Thymus (tissue), 11 donors: ENCODE measurements at regions not wholly inside any gene's neighbourhood (a gene's known extent, or its start where the extent isn't known, plus 50 kb on each side); places are given as distances from the start of the nearest gene placed in this dataset.

Experiments
- DNase-seq, 9 donors: peaks; one replicate each; pipeline ENCODE4 v3.0.0-alpha.2; 2013; ENCODE audit warnings: low spot score in 9 of 9, low read depth in 6 of 9, missing footprints in 1 of 9
- H3K27ac ChIP-seq, 2 donors: one replicate each; pipeline ENCODE4 v1.5.1; 2013; ENCODE audit warnings: control low read depth in 1 of 2, low read depth in 1 of 2, low read length in 1 of 2, mild to moderate bottlenecking in 1 of 2, moderate library complexity in 1 of 2
- H3K27me3 ChIP-seq, 2 donors: one replicate each; pipeline ENCODE4 v1.5.1; 2013; ENCODE audit warnings: low read length in 1 of 2; ENCODE audit not compliant: control insufficient read depth in 2 of 2, insufficient read depth in 1 of 2
- H3K36me3 ChIP-seq, 2 donors: one replicate each; pipeline ENCODE4 v1.5.1; 2013; ENCODE audit warnings: low read length in 1 of 2, mild to moderate bottlenecking in 1 of 2, moderate library complexity in 1 of 2; ENCODE audit not compliant: control insufficient read depth in 2 of 2, insufficient read depth in 2 of 2
- H3K4me1 ChIP-seq, 2 donors: one replicate each; pipeline ENCODE4 v1.5.1; 2013; ENCODE audit warnings: low read length in 2 of 2; ENCODE audit not compliant: control insufficient read depth in 2 of 2, insufficient read depth in 2 of 2
- H3K4me3 ChIP-seq, 2 donors: one replicate each; pipeline ENCODE4 v1.5.1; 2013; ENCODE audit warnings: low read length in 2 of 2, control low read depth in 1 of 2, mild to moderate bottlenecking in 1 of 2
- H3K9me3 ChIP-seq, 2 donors: one replicate each; pipeline ENCODE4 v1.5.1; 2013; ENCODE audit warnings: low read length in 1 of 2, mild to moderate bottlenecking in 1 of 2; ENCODE audit not compliant: control insufficient read depth in 2 of 2, insufficient read depth in 1 of 2
- WGBS: extraction: QIAGEN DNeasy Blood & Tissue Kit; methylation state at CpG from one replicate; pipeline ENCODE4 v1.1.7; 2013; 5-methylcytosine and 5-hydroxymethylcytosine counted together
- donor health status: healthy.

GRCh38 chr2:167534443-167534842 is 646.2 kb downstream of the XIRP2 start:
- no peaks in the 10 kb centered on the region for H3K36me3 ChIP-seq
- no peak for DNase-seq
- no peak overlapping the region for H3K27ac ChIP-seq
- H3K4me3 ChIP-seq = no peak overlapping the region
- no peaks in the 10 kb centered on the region for H3K27me3 ChIP-seq
- H3K9me3 ChIP-seq = no peaks in the 10 kb centered on the region
- no peaks in the 10 kb centered on the region for H3K4me1 ChIP-seq
- WGBS = 95% methylated on average over 1 of the region's 1 CpG

- 93% methylated on average over 2 of the region's 2 CpGs for WGBS
- Histone ChIP-seq H3K4me1 (no peaks in the 10 kb centered on the region), H3K27me3 (no peaks in the 10 kb centered on the region), H3K36me3 (no peaks in the 10 kb centered on the region), H3K9me3 (no peaks in the 10 kb centered on the region), H3K4me3 (no peak overlapping the region), H3K27ac (no peak overlapping the region)
- no peak for DNase-seq
Observed at GRCh38 chr2:167524786-167525185, 636.5 kb downstream of the XIRP2 start.

- 88% methylated on average over 2 of the region's 2 CpGs for WGBS
- H3K27ac ChIP-seq = no peak overlapping the region
- no peaks in the 10 kb centered on the region for H3K36me3 ChIP-seq
- H3K4me3 ChIP-seq = no peak overlapping the region
- no peaks in the 10 kb centered on the region for H3K4me1 ChIP-seq
- no peaks in the 10 kb centered on the region for H3K27me3 ChIP-seq
- no peak for DNase-seq
- no peaks in the 10 kb centered on the region for H3K9me3 ChIP-seq
Observed at GRCh38 chr2:167510071-167510759, 621.9 kb downstream of the XIRP2 start.

GRCh38 chr2:167509586-167509985 is 621.3 kb downstream of the XIRP2 start:
- no peaks in the 10 kb centered on the region for H3K36me3 ChIP-seq
- no peak overlapping the region for H3K27ac ChIP-seq
- H3K4me3 ChIP-seq = no peak overlapping the region
- 67% methylated on average over 4 of the region's 4 CpGs for whole genome bisulfite sequencing
- H3K27me3 ChIP-seq = no peaks in the 10 kb centered on the region
- no peaks in the 10 kb centered on the region for H3K9me3 ChIP-seq
- DNase-seq = no peak
- no peaks in the 10 kb centered on the region for H3K4me1 ChIP-seq

GRCh38 chr2:167508709-167509108 is 620.4 kb downstream of the XIRP2 start:
- Histone ChIP-seq H3K9me3 (no peaks in the 10 kb centered on the region), H3K27me3 (no peaks in the 10 kb centered on the region), H3K4me3 (no peak overlapping the region), H3K27ac (no peak overlapping the region), H3K36me3 (no peaks in the 10 kb centered on the region), H3K4me1 (no peaks in the 10 kb centered on the region)
- no peak for DNase-seq
- WGBS = 93% methylated on average over 1 of the region's 1 CpG

- Histone ChIP-seq H3K27me3 (no peaks in the 10 kb centered on the region), H3K9me3 (no peaks in the 10 kb centered on the region), H3K27ac (no peak overlapping the region), H3K4me3 (no peak overlapping the region), H3K36me3 (no peaks in the 10 kb centered on the region), H3K4me1 (no peaks in the 10 kb centered on the region)
- DNase-seq = no peak
- 17% methylated on average over 1 of the region's 1 CpG for WGBS
Observed at GRCh38 chr2:167506395-167506794, 618.1 kb downstream of the XIRP2 start.

- Histone ChIP-seq H3K4me3 (no peak overlapping the region), H3K9me3 (no peaks in the 10 kb centered on the region)
Observed at GRCh38 chr2:167504695-167505094, 616.4 kb downstream of the XIRP2 start.

GRCh38 chr2:167504061-167504460 is 615.8 kb downstream of the XIRP2 start:
- DNase-seq = no peak
- Histone ChIP-seq H3K4me1 (no peaks in the 10 kb centered on the region), H3K27ac (no peak overlapping the region), H3K9me3 (no peaks in the 10 kb centered on the region), H3K27me3 (no peaks in the 10 kb centered on the region), H3K36me3 (no peaks in the 10 kb centered on the region), H3K4me3 (no peak overlapping the region)

More at GRCh38 chr2:167504695-167505094, 616.4 kb downstream of the XIRP2 start:
- Histone ChIP-seq H3K27me3 (no peaks in the 10 kb centered on the region), H3K27ac (no peak overlapping the region), H3K36me3 (no peaks in the 10 kb centered on the region), H3K4me1 (no peaks in the 10 kb centered on the region)
- DNase-seq = no peak

- Histone ChIP-seq H3K9me3 (no peaks in the 10 kb centered on the region), H3K4me3 (no peak overlapping the region), H3K27ac (no peak overlapping the region), H3K27me3 (no peaks in the 10 kb centered on the region), H3K4me1 (no peaks in the 10 kb centered on the region), H3K36me3 (no peaks in the 10 kb centered on the region)
- WGBS = 96% methylated on average over 1 of the region's 1 CpG
- no peak for DNase-seq
Observed at GRCh38 chr2:167501618-167502017, 613.3 kb downstream of the XIRP2 start.

GRCh38 chr2:167493862-167494261 is 605.6 kb downstream of the XIRP2 start:
- no peak overlapping the region for H3K4me3 ChIP-seq

More at GRCh38 chr2:167493862-167494261, 605.6 kb downstream of the XIRP2 start:
- no peak for DNase-seq
- Histone ChIP-seq H3K27ac (no peak overlapping the region), H3K4me1 (no peaks in the 10 kb centered on the region), H3K27me3 (no peaks in the 10 kb centered on the region), H3K36me3 (no peaks in the 10 kb centered on the region), H3K9me3 (no peaks in the 10 kb centered on the region)
